MCF 10A (cell line): ENCODE measurements at regions not wholly inside any gene's neighbourhood (a gene's known extent, or its start where the extent isn't known, plus 50 kb on each side); places are given as distances from the start of the nearest gene placed in this dataset.
"Not testable (repeated sequence)": the region's sequence is repeated elsewhere in the genome, so short reads cannot be mapped to it uniquely, and the experiment has no call there.

Experiments used
- BruUV-seq: library from RNA; stranded (reverse); fragments of 400-500 nt; replicated peaks from 2 replicates; lab custom pipeline; 2021; lab: Mats Ljungman, UMichigan
- CTCF ChIA-PET: fragments of 300-600 bp; sonication (Branson Sonifier 250); formaldehyde crosslinking; extraction: SDS; loops from one replicate; lab custom pipeline; 2021; ENCODE audit warnings: antibody characterized with exemption, inconsistent platforms; lab: Yijun Ruan, JAX
- POLR2A ChIA-PET: fragments of 300-600, 350-650 bp; sonication (Branson Sonifier 250); formaldehyde crosslinking; extraction: SDS; loops from one replicate; lab custom pipeline; 2020; ENCODE audit warnings: antibody characterized with exemption, inconsistent platforms; lab: Yijun Ruan, JAX
- DNase-seq: peaks from one replicate; pipeline ENCODE4 v3.0.0-alpha.2; 2018; ENCODE audit not compliant: unreplicated experiment
- H3K27ac Mint-ChIP-seq: one replicate; pipeline ENCODE4 v1.8.0; 2022; ENCODE audit warnings: mild to moderate bottlenecking, low read depth, mixed read lengths; ENCODE audit not compliant: unreplicated experiment
- H3K27me3 Mint-ChIP-seq: one replicate; pipeline ENCODE4 v1.8.0; 2022; ENCODE audit warnings: mixed read lengths; ENCODE audit not compliant: insufficient read depth, unreplicated experiment
- H3K36me3 Mint-ChIP-seq: one replicate; pipeline ENCODE4 v1.8.0; 2022; ENCODE audit warnings: mild to moderate bottlenecking, moderate library complexity, mixed read lengths; ENCODE audit not compliant: insufficient read depth, unreplicated experiment
- H3K4me1 Mint-ChIP-seq: one replicate; pipeline ENCODE4 v1.8.0; 2022; ENCODE audit warnings: mixed read lengths; ENCODE audit not compliant: insufficient read depth, unreplicated experiment
- H3K4me3 Mint-ChIP-seq: one replicate; pipeline ENCODE4 v1.8.0; 2022; ENCODE audit warnings: mild to moderate bottlenecking, moderate library complexity, mixed read lengths; ENCODE audit not compliant: unreplicated experiment
- H3K9me3 Mint-ChIP-seq: one replicate; pipeline ENCODE4 v1.8.0; 2022; ENCODE audit warnings: mixed read lengths; ENCODE audit not compliant: unreplicated experiment
- CTCF ChIP-seq: fragments of 200-600 bp; IDR thresholded peaks from one replicate; pipeline ENCODE4 v1.8.0; 2022; ENCODE audit warnings: antibody characterized with exemption, mild to moderate bottlenecking; ENCODE audit not compliant: unreplicated experiment
- intact Hi-C: fragments of 100-400 bp; cut with micrococcal nuclease; formaldehyde crosslinking; loops from 2 replicates; pipeline ENCODE4 v1.14.1; 2022

- no peak for DNase-seq
- intact Hi-C loops: no loop called here
- Mint-ChIP-seq H3K27me3 (peaks cover 4% of the 10 kb centered on the region), H3K4me3 (no peak overlapping the region), H3K27ac (no peak overlapping the region), H3K9me3 (peaks cover 7% of the 10 kb centered on the region), H3K4me1 (no peaks in the 10 kb centered on the region), H3K36me3 (peaks cover 5% of the 10 kb centered on the region)
- ChIA-PET POLR2A (no interaction called here), CTCF (interaction anchor here (0.7 kb wide), 1 partner anchor 185 kb away, joined by 3 read pairs; no protein-coding TSS in a partner anchor)
- BruUV-seq: no TSS peak
- no peak for TF ChIP-seq CTCF
These were observed 91.8 kb downstream of the BAMBI start for GRCh38 chr10:28769091-28769604.

GRCh38 chr10:28771580-28772090, 94.3 kb downstream of the BAMBI start:
- H3K9me3 Mint-ChIP-seq, DNase-seq, intact Hi-C loops, POLR2A ChIA-PET, H3K36me3 Mint-ChIP-seq, H3K4me1 Mint-ChIP-seq, CTCF ChIA-PET, H3K27ac Mint-ChIP-seq, BruUV-seq, H3K4me3 Mint-ChIP-seq, H3K27me3 Mint-ChIP-seq: not testable (repeated sequence)

GRCh38 chr10:28774051-28774995, 97.0 kb downstream of the BAMBI start:
- CTCF ChIA-PET: interaction anchor here (0.6 kb wide), 1 partner anchor 94 kb away, joined by 3 read pairs; no protein-coding TSS in a partner anchor
- Mint-ChIP-seq H3K36me3 (peaks cover 5% of the 10 kb centered on the region), H3K4me1 (no peaks in the 10 kb centered on the region), H3K4me3 (no peak overlapping the region), H3K27me3 (no peaks in the 10 kb centered on the region), H3K9me3 (peaks cover 7% of the 10 kb centered on the region), H3K27ac (no peak overlapping the region)
- no peak for TF ChIP-seq CTCF
- POLR2A ChIA-PET: no interaction called here
- intact Hi-C loops: no loop called here
- no TSS peak for BruUV-seq
- no peak for DNase-seq

- TF ChIP-seq CTCF: no peak
- Mint-ChIP-seq H3K9me3 (peaks cover 6% of the 10 kb centered on the region), H3K36me3 (peaks cover 5% of the 10 kb centered on the region), H3K27me3 (no peaks in the 10 kb centered on the region), H3K27ac (no peak overlapping the region), H3K4me3 (no peak overlapping the region), H3K4me1 (no peaks in the 10 kb centered on the region)
- intact Hi-C loops: no loop called here
- ChIA-PET CTCF (interaction anchor here (0.7 to 1.5 kb wide), 2 partner anchors 95 to 674 kb away, joined by 3 to 4 read pairs; no protein-coding TSS in a partner anchor), POLR2A (no interaction called here)
- BruUV-seq: no TSS peak
- no peak for DNase-seq
These were observed 98.5 kb downstream of the BAMBI start for GRCh38 chr10:28775773-28776172.
